Cardiac muscle cell (in vitro differentiated cells and primary cell): ENCODE measurements at regions not wholly inside any gene's neighbourhood (a gene's known extent, or its start where the extent isn't known, plus 50 kb on each side); places are given as distances from the start of the nearest gene placed in this dataset.

ENCODE experiments used
- DNase-seq, 2 donors: peaks; one replicate each; pipeline versions ENCODE4 v3.0.0 to v3.0.0-alpha.2; 2010 to 2017; ENCODE audit warnings: low read depth in 1 of 2, low spot score in 1 of 2
- H3K27ac ChIP-seq: fragments of 200-600 bp; sonication (generic); 2 replicates; pipeline ENCODE4 v1.5.1; 2016
- H3K27me3 ChIP-seq: fragments of 200-600 bp; sonication (generic); 2 replicates; pipeline ENCODE4 v1.6.0; 2016; ENCODE audit warnings: control low read depth
- H3K36me3 ChIP-seq: fragments of 200-600 bp; sonication (generic); 2 replicates; pipeline ENCODE4 v1.5.1; 2016; ENCODE audit warnings: control low read depth
- H3K4me1 ChIP-seq: fragments of 200-600 bp; sonication (generic); 2 replicates; pipeline ENCODE4 v1.8.1; 2017; ENCODE audit warnings: low read depth, mild to moderate bottlenecking, mixed run types
- H3K4me3 ChIP-seq: fragments of 200-600 bp; sonication (generic); 2 replicates; pipeline ENCODE4 v1.5.1; 2016; ENCODE audit warnings: mild to moderate bottlenecking
- H3K9me3 ChIP-seq: fragments of 200-600 bp; sonication (generic); 2 replicates; pipeline ENCODE4 v1.5.1; 2017; ENCODE audit warnings: low read depth, mild to moderate bottlenecking, control low read depth
- TF ChIP-seq, protein P1 (sequence below): IDR thresholded peaks from 2 replicates; pipeline ENCODE4 v1.5.1; 2012; ENCODE audit warnings: low read depth, mild to moderate bottlenecking, low read length

- TF ChIP-seq, protein P1, sequence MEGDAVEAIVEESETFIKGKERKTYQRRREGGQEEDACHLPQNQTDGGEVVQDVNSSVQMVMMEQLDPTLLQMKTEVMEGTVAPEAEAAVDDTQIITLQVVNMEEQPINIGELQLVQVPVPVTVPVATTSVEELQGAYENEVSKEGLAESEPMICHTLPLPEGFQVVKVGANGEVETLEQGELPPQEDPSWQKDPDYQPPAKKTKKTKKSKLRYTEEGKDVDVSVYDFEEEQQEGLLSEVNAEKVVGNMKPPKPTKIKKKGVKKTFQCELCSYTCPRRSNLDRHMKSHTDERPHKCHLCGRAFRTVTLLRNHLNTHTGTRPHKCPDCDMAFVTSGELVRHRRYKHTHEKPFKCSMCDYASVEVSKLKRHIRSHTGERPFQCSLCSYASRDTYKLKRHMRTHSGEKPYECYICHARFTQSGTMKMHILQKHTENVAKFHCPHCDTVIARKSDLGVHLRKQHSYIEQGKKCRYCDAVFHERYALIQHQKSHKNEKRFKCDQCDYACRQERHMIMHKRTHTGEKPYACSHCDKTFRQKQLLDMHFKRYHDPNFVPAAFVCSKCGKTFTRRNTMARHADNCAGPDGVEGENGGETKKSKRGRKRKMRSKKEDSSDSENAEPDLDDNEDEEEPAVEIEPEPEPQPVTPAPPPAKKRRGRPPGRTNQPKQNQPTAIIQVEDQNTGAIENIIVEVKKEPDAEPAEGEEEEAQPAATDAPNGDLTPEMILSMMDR: no peak
- no peak for DNase-seq
- H3K36me3 ChIP-seq: no peaks in the 10 kb centered on the region
Observed at GRCh38 chr13:85347251-85347650, 452.0 kb downstream of the SLITRK6 start.

GRCh38 chr13:85334187-85334586 is 465.0 kb downstream of the SLITRK6 start:
- TF ChIP-seq, protein P1: no peak
- no peak overlapping the region for H3K27ac ChIP-seq
- H3K4me3 ChIP-seq: no peak overlapping the region
- H3K9me3 ChIP-seq: no peaks in the 10 kb centered on the region
- DNase-seq: no peak
- no peaks in the 10 kb centered on the region for H3K27me3 ChIP-seq
- no peaks in the 10 kb centered on the region for H3K4me1 ChIP-seq
- no peaks in the 10 kb centered on the region for H3K36me3 ChIP-seq

More at GRCh38 chr13:85347251-85347650, 452.0 kb downstream of the SLITRK6 start:
- no peak overlapping the region for H3K27ac ChIP-seq
- H3K4me1 ChIP-seq: no peaks in the 10 kb centered on the region
- no peak overlapping the region for H3K4me3 ChIP-seq
- no peaks in the 10 kb centered on the region for H3K27me3 ChIP-seq
- no peaks in the 10 kb centered on the region for H3K9me3 ChIP-seq

GRCh38 chr13:85333506-85334020 is 465.7 kb downstream of the SLITRK6 start:
- DNase-seq: no peak
- Histone ChIP-seq H3K36me3 (no peaks in the 10 kb centered on the region), H3K27ac (no peak overlapping the region), H3K9me3 (no peaks in the 10 kb centered on the region), H3K27me3 (no peaks in the 10 kb centered on the region), H3K4me1 (no peaks in the 10 kb centered on the region), H3K4me3 (no peak overlapping the region)
- TF ChIP-seq, protein P1: no peak

DNA sequence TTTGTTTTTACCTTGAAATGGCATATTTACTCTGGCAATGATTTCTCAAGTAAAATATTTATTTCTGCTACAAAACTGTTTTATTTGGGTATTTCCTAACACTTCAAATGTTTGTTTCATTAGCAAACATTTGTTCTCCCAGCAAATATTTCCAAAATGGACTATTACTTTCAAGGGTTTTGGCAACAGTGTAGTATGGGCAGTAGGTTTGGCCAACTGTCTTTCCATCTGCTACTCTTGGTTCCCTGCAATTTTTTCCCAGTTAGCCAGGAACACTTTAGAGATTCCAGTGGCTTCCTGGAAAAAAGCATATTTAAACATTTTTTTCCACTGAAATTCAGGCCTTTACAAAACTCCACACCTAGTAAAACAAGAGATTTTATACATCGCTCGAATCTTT is 466.6 kb downstream of the SLITRK6 start:
- Histone ChIP-seq H3K27me3 (no peaks in the 10 kb centered on the region), H3K36me3 (no peaks in the 10 kb centered on the region), H3K9me3 (no peaks in the 10 kb centered on the region), H3K4me3 (no peak overlapping the region), H3K27ac (no peak overlapping the region), H3K4me1 (no peaks in the 10 kb centered on the region)
- TF ChIP-seq, protein P1: no peak
- no peak for DNase-seq

DNA sequence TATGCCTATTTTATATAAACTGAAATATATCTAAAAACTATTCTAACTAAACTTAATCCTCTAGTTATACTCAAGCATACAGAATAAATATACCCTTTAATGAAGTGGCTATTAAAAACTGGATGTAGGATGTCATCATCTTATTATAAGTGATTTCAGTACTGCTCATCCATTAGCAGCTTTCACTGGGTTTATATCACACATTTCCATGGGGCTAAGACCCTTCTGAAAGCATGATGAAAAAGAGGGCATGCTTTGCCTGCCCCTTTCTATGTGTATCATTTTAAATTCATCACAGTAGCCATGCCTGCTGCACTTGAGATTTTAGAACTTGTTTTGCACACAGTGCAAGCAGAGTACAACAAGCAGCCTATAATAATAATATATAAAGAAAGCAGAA is 477.5 kb downstream of the SLITRK6 start:
- no peaks in the 10 kb centered on the region for H3K27me3 ChIP-seq
- TF ChIP-seq, protein P1: no peak
- no peak overlapping the region for H3K27ac ChIP-seq
- no peak for DNase-seq
- no peaks in the 10 kb centered on the region for H3K4me1 ChIP-seq
- H3K4me3 ChIP-seq: no peak overlapping the region
- no peaks in the 10 kb centered on the region for H3K9me3 ChIP-seq
- no peaks in the 10 kb centered on the region for H3K36me3 ChIP-seq

DNA sequence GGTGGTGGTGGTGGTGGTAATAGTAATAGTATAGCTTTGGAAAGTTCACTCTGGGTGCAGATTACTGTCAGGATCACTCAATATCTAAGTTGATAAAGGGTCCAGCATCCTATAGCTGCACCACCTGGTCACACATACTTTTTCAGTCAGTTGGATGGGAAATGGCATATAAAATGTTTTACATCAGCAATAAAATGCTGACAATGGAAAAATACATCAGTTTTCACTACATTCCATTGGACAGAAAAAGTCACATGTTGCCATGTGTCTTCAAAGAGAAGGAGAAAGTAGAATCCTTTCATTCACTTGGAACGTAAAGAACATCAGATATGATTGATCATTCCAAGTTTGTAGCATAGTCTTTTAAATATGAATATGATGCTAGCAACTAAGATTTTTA is 481.4 kb downstream of the SLITRK6 start:
- H3K27ac ChIP-seq: no peak overlapping the region
- TF ChIP-seq, protein P1: no peak
- H3K27me3 ChIP-seq: no peaks in the 10 kb centered on the region
- no peak for DNase-seq
- H3K9me3 ChIP-seq: no peaks in the 10 kb centered on the region
- no peak overlapping the region for H3K4me3 ChIP-seq
- H3K4me1 ChIP-seq: no peaks in the 10 kb centered on the region
- no peaks in the 10 kb centered on the region for H3K36me3 ChIP-seq
